ENCODE measurements at regions not wholly inside any gene's neighbourhood (a gene's known extent, or its start where the extent isn't known, plus 50 kb on each side); places are given as distances from the start of the nearest gene placed in this dataset.
"Not testable (repeated sequence)": the region's sequence is repeated elsewhere in the genome, so short reads cannot be mapped to it uniquely, and the experiment has no call there.

DNA sequence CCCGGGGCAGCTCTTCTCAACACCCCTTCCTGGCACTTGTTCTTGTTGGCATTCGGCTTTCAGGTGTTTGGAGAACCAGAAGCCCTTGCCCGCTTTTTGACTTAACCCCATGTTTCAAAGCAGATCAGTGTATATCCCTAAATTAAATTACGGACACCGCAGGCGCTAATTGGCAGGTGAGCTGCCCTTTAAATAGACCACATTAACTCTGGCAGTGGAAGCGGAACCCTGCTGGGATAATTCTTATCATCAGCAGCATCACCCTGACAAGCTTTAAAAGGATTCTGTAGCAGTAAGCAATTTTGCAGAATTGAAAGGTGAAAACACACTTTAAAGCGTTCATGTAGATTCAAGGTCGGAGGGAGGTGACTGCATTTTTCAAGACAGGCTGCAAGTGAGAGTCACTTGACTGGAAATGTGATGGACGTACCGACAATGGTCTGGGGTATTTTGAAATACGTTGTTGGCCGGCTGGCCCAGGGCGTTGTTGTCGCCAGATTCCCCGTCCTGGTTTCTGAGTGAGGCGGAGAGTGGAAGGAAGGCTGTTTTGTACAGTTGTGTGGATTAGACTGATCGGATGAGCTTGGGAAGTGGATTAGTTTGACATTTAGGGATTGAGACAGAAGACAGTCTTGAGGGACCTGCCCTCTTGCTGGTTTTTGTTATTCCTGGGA is 94.2 kb upstream of the CRYM start:
- CTCF ChIA-PET; H3K4me3 Mint-ChIP-seq; POLR2A ChIA-PET; DNase-seq; H3K9me3 Mint-ChIP-seq; H3K36me3 Mint-ChIP-seq (ENCODE audit: low read depth); H3K27ac Mint-ChIP-seq; H3K27me3 Mint-ChIP-seq; H3K4me1 Mint-ChIP-seq: not testable (repeated sequence)

DNA sequence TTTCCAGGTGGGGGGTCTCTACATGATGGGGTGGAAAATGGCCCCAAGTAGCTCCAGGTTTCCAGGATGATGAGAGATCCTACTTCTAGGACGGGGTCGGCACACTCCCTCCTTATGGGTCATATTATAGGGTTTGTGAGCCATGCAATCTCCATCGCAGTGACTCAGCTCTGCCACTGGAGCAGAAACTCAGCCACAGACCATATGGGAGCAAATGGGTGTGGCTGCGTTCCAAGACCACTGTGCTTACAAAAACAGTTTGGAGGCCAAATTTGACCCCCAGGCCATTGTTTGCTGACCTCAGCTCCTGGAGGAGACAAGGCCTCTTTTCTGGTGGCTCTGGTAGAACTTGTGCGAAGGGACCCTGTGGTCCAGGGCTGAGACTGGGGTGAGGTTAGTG is 92.7 kb upstream of the CRYM start:
- POLR2A ChIA-PET, H3K4me3 Mint-ChIP-seq: not testable (repeated sequence)

DNA sequence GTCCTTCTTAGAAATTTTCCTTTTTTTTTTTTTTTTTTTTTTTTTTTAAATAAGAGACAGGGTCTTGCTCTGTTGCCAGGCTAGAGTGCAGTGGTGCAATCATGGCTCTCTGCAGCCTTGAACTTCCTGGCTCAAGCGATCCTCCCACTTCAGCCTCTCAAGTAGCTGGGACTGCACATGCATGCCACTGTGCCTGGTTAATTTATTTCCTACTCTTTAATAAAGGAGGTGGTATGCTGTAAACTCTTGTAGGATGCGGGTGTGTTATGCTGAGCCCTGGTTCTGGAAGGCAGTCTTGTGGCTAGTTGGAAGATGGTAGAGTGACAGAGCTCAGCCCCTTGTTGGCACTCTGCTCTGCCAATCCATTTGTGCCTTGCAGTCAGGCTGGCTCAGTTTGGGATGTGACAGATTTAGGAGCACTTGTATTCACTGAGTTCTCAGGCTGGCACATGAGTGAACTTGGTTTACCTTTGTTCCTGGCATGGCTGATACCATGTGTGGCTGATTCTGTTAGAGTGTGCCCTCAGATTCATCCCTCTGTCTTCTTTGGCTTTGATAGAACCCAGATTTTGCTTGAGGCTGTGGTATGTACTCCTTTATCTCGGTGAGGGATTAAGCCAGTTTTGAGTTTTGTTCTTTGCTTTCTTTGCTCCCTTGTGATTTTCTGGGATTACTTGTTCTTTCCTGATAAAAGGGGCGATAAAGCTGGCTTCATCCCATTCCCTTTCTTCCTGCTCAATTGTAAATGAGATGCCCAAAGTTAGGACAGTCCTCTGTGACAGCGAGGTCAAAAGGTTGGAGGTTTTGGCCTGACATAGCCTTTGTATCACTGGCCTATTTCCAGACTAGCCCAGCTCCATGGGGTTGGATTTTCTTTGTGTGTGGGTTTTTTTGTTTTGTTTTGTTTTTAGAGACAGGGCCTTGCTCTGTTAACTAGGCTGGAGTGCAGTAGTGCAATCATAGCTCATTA is 91.2 kb upstream of the CRYM start:
- H3K4me1 Mint-ChIP-seq; H3K27ac Mint-ChIP-seq; POLR2A ChIA-PET; H3K4me3 Mint-ChIP-seq; H3K36me3 Mint-ChIP-seq (ENCODE audit: low read depth); H3K27me3 Mint-ChIP-seq; DNase-seq; CTCF ChIA-PET; H3K9me3 Mint-ChIP-seq: not testable (repeated sequence)

More for the DNA sequence above, 92.7 kb upstream of the CRYM start:
- DNase-seq; H3K9me3 Mint-ChIP-seq; CTCF ChIA-PET; H3K36me3 Mint-ChIP-seq (ENCODE audit: low read depth); H3K27ac Mint-ChIP-seq; H3K27me3 Mint-ChIP-seq; H3K4me1 Mint-ChIP-seq: not testable (repeated sequence)

- H3K4me3 Mint-ChIP-seq; H3K27me3 Mint-ChIP-seq; H3K27ac Mint-ChIP-seq; DNase-seq; POLR2A ChIA-PET; H3K9me3 Mint-ChIP-seq; H3K4me1 Mint-ChIP-seq; CTCF ChIA-PET; H3K36me3 Mint-ChIP-seq (ENCODE audit: low read depth): not testable (repeated sequence)
Observed at GRCh38 chr16:21367733-21368421, 89.8 kb upstream of the CRYM start.

DNA sequence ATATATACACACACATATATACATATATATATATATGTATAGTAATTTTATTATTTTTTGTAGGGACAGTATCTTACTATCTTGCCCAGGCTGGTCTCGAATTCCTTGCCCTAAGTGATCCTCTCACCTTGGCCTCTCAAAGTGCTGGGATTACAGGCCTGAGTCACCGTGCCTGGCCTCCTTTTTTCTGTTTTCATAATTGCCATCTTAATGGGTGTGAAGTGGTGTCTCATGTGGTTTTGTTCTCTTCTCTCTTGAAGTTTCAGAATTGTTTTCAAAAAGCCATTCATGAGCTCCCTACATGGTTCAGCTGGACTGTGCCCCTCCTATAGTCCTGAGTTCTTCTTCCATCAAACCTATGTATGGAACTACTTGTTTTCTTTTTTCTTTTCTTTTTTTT is 88.9 kb upstream of the CRYM start:
- DNase-seq = not testable (repeated sequence)

DNA sequence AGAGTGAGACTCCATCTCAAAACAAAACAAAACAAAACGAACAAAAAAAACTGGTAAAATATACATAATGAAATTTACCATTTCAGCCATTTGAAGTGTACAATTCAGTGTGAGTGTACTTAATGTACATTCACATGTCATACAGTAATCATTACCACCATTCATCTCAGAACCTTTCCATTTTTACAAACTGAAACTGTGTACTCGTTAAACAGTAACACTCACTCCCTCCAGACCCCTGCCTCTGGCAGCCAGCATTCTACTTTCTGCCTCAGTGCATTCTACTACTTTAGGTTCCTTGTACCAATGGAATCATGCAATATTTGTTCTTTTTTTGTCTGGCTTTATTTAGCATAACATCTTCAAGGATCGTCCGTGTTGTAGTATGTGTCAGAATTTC is 87.5 kb upstream of the CRYM start:
- H3K9me3 Mint-ChIP-seq; H3K4me3 Mint-ChIP-seq; H3K36me3 Mint-ChIP-seq (ENCODE audit: low read depth); H3K4me1 Mint-ChIP-seq; H3K27me3 Mint-ChIP-seq; POLR2A ChIA-PET; DNase-seq; CTCF ChIA-PET; H3K27ac Mint-ChIP-seq: not testable (repeated sequence)

More for the DNA sequence above, 88.9 kb upstream of the CRYM start:
- POLR2A ChIA-PET; H3K9me3 Mint-ChIP-seq; CTCF ChIA-PET; H3K36me3 Mint-ChIP-seq (ENCODE audit: low read depth); H3K4me1 Mint-ChIP-seq; H3K4me3 Mint-ChIP-seq; H3K27ac Mint-ChIP-seq; H3K27me3 Mint-ChIP-seq: not testable (repeated sequence)

- POLR2A ChIA-PET; H3K4me3 Mint-ChIP-seq; DNase-seq; H3K9me3 Mint-ChIP-seq; H3K4me1 Mint-ChIP-seq; H3K36me3 Mint-ChIP-seq (ENCODE audit: low read depth); H3K27me3 Mint-ChIP-seq; CTCF ChIA-PET; H3K27ac Mint-ChIP-seq: not testable (repeated sequence)
Observed at GRCh38 chr16:21363550-21364223, 85.6 kb upstream of the CRYM start.

DNA sequence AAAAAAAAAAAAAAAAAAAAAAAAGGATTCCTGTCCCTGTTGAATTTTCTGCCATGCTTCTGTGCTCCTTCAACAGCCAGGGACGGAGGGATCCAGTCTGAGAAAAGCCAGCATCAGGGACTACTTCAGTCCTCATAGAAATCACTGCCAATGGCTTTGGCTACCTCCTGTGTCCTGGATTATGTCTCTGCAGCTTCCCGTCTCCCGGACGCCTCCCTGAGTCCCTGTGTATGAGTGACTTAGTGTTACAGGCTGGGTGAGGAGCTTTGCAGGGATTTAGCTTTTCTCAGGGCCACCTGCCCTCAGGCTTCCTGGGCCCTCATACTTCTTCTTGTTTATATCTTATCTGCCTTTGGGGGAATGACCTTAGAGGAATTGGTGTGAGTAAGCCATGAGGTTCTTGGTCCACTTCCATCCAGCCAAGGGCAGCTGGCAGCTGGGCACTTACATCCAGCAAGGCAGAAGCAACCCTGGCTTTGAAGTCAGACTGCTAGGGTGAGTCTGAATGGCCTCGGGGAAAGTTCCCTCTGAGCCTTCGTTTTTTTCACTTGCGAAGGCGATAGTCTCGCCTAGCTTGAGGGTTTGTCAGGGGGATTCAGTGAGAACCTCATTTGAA is 83.6 kb upstream of the CRYM start:
- H3K4me1 Mint-ChIP-seq; H3K36me3 Mint-ChIP-seq (ENCODE audit: low read depth); H3K9me3 Mint-ChIP-seq; CTCF ChIA-PET; H3K4me3 Mint-ChIP-seq; POLR2A ChIA-PET; DNase-seq; H3K27ac Mint-ChIP-seq: not testable (repeated sequence)
- H3K27me3 Mint-ChIP-seq = peaks cover 11% of the 10 kb centered on the region

GRCh38 chr16:21361045-21361444 is 83.0 kb upstream of the CRYM start:
- CTCF ChIA-PET; DNase-seq; H3K9me3 Mint-ChIP-seq; POLR2A ChIA-PET; H3K36me3 Mint-ChIP-seq (ENCODE audit: low read depth); H3K27ac Mint-ChIP-seq; H3K4me1 Mint-ChIP-seq; H3K4me3 Mint-ChIP-seq: not testable (repeated sequence)
- H3K27me3 Mint-ChIP-seq = peaks cover 13% of the 10 kb centered on the region

DNA sequence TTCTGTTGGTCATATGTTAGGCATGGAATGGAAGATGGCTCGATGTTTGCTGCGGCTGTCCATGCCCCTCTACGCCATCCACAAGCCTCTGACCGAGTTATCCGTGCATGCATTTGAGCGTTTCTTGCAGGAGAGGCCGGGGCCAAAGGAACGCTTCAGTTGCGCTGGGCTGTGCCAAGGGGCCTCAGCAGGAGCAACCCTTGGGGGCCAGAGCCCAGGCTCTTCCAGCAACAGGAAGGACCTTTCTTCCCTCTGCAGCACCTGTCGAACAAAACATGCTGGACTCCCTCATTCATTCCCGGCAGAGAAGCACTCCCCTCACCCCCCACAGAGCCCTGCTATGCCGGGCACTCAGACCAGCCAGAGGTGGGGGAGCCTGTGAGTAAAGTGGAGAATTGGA is 81.4 kb upstream of the CRYM start:
- POLR2A ChIA-PET; H3K9me3 Mint-ChIP-seq; H3K4me1 Mint-ChIP-seq; CTCF ChIA-PET; DNase-seq; H3K4me3 Mint-ChIP-seq; H3K27ac Mint-ChIP-seq; H3K36me3 Mint-ChIP-seq (ENCODE audit: low read depth): not testable (repeated sequence)
- peaks cover 17% of the 10 kb centered on the region for H3K27me3 Mint-ChIP-seq

- H3K9me3 Mint-ChIP-seq; H3K36me3 Mint-ChIP-seq (ENCODE audit: low read depth); H3K27ac Mint-ChIP-seq; H3K4me1 Mint-ChIP-seq; CTCF ChIA-PET; POLR2A ChIA-PET; DNase-seq; H3K4me3 Mint-ChIP-seq: not testable (repeated sequence)
- peaks cover 16% of the 10 kb centered on the region for H3K27me3 Mint-ChIP-seq
Observed at GRCh38 chr16:21358261-21358795, 80.2 kb upstream of the CRYM start.

DNA sequence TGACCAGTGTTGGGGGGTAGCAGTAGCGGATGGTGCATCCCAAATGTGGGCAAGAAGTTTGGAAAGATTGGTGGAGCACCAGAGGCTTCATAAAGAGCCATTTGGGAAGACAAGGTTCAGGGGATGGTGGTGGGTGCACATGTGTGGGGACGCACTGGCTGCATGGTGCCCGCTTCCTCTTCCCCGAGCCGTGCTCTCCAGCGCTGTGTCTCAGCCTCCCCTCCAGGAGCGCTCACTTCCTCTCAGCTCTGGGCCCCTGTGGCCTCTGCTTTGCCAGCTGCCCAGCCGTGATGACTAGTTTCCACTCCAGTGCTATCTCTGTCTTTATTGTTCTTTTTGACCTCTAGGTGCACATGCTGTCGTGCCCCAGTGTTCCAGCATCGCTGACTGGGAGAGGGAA is 78.2 kb upstream of the CRYM start:
- CTCF ChIA-PET; H3K4me3 Mint-ChIP-seq; H3K36me3 Mint-ChIP-seq (ENCODE audit: low read depth); H3K4me1 Mint-ChIP-seq; DNase-seq; H3K9me3 Mint-ChIP-seq; H3K27ac Mint-ChIP-seq; POLR2A ChIA-PET: not testable (repeated sequence)
- peaks cover 13% of the 10 kb centered on the region for H3K27me3 Mint-ChIP-seq

GRCh38 chr16:21351433-21351832 is 73.3 kb upstream of the CRYM start:
- H3K27ac Mint-ChIP-seq; H3K4me3 Mint-ChIP-seq; H3K36me3 Mint-ChIP-seq (ENCODE audit: low read depth); DNase-seq; H3K9me3 Mint-ChIP-seq; POLR2A ChIA-PET; CTCF ChIA-PET; H3K4me1 Mint-ChIP-seq; H3K27me3 Mint-ChIP-seq: not testable (repeated sequence)

Measured in activated CD4-positive, alpha-beta memory T cell treated with anti-CD3 and anti-CD28 coated beads, Interleukin-2, amount 10 ng/mL, durations not matched to agents 7 days and 5 days (primary cell).